Activated CD4-positive, alpha-beta T cell treated with anti-CD3 and anti-CD28 coated beads for 4 hours (primary cell): ENCODE measurements at regions not wholly inside any gene's neighbourhood (a gene's known extent, or its start where the extent isn't known, plus 50 kb on each side); places are given as distances from the start of the nearest gene placed in this dataset.
"Not testable (repeated sequence)": the region's sequence is repeated elsewhere in the genome, so short reads cannot be mapped to it uniquely, and the experiment has no call there.

Experiments used
- DNase-seq, 2 donors: peaks; one replicate each; pipeline ENCODE4 v3.0.0-alpha.2; 2020

GRCh38 chr7:81025360-81025759 lies 106.5 kb upstream of the SEMA3C start:
- DNase-seq: no peak

DNA sequence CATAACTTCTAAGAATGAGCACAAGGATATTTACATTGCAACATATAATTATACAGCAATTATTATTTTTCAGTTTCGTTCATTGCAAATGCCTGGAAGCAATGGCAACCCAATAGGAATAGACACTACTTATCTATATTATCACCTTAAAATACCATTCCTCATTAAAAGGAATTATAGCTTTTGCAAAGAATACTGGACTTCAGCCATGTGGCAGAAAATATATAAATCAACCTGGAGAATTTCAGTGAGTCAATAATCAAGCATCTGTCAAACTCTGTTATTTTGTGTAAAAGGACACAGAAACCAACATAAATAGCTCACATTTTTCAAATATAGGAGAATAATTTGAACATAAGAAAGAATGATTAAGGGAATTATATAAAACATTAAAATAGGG lies 96.1 kb upstream of the SEMA3C start:
- no peak for DNase-seq

- DNase-seq: no peak
These were observed 95.4 kb upstream of the SEMA3C start for GRCh38 chr7:81014266-81014665.

DNA sequence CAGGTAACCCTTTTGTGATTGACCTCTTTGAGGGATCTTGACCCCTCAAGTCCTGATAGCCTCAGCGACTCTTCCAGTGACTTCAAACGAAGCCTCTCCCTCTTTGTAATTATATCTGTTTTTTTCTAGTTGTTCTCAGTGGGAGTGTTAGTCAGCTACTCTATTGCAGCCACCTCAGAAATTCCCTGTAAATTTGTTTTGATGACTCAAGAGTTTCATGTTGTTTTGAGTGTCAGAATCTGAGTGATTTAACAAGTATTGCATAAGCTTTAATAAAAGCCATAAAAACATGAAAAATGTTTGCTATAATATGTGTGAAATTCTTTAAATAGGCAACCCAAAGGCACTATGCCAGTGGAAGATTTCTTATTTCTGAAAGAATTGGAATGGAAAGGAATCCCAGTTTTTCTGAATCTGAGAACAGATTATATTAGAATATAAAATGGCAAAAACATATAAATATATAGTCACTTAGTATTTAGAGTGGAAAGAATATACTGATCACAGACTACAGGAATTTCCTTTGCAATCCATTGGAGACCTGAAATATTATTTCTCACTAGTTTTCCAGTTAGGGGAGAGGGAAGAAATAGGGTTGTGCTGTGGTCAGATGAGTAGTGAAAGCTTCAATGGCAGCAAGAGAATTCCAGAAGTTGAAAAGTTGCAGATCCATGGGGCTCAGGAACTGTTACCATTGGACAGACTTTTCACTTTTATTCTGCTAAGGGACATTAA lies 94.4 kb upstream of the SEMA3C start:
- DNase-seq: no peak

DNA sequence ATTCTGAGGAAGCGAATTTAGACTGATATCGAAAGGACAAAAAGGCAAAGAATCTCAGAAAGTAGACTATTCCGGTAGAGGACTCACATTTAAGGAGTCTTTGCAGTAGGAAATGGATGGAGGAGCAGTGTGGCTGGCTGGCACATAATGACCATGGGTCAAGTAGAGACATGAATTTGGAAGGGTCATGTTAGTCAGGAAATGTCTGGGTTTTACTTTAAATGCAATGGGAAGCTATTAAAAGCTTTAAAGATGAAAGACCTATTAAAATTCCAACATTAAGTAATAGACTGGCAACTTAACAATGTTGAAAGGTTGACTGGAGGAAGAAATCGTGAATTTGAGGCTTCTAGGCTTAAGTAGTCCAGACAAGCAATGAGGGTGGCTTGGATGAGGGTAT lies 90.0 kb upstream of the SEMA3C start:
- DNase-seq: no peak

DNA sequence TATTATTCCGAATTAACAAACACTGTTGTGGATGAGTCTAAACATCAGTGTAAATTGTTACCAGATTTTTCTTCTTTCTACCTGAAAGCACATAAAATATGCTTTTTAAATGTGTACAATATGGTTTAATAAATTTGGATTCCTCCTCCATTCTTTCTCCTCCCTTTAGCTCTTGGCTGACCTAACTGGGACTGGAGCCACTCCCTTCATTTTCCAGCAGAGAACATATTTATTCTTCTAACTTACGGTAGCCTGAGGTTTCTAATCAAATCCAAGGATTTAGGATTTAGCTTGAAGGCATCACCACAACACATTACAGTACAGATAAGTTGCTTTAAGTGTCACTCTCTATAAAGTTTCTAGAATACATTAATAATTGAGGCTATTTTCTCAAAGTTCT lies 88.2 kb upstream of the SEMA3C start:
- no peak for DNase-seq

DNA sequence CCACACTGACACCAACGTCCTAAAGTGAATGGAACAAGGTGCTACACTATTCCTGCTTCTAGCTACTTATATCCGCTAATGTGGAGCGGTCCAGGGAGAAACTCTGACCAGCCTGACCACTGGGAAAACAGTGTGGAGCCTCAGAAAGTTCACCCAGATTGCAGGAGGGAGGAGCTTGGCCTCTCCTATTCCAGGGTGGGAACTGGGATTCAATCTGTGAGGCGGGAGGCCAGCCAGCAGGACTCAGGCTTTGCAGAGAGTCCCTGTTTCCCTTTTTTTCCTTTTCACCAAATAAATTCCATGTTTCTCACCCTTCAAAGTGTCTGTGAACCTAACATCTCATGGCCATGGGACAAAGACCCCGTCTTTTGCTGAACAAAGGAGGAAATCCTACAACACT lies 86.4 kb upstream of the SEMA3C start:
- no peak for DNase-seq

GRCh38 chr7:81004098-81004497 lies 85.2 kb upstream of the SEMA3C start:
- DNase-seq: no peak

DNA sequence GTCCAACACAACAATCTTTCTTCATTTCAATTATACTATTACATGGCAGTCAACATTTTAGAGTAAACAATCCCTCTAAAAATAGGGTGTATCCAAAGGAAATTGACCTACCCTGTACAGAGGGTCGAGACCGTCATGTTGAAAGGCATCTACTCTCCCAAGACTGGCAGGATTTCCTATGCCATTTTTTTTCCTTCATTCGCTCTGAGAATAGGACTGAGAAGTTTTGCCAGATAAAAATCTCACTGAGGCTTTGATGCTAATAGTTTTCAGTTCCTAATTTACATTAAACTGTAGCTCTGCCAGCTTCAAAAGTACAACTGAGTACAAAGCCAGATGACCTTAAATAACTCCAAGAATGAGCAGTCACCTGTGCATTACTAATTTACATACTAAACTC lies 84.5 kb upstream of the SEMA3C start:
- DNase-seq: no peak

DNA sequence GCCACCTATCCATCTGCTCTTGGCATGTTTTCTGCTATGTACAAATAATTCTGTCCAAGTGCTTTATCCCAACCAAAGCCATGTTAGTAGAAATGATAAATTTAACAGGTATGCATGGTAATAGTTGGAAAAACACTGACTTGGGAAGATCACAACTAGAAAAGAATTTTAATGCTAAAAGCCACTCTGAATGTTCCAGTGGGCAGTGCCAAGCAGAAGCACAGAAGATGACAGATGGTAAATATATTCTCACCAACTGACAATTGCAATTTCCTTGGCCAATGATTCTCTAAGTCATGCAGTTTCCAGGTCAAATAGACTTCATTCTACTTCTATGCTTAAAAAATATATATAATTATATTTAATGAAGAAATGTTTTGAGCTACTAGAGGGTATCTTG lies 83.6 kb upstream of the SEMA3C start:
- no peak for DNase-seq

GRCh38 chr7:80999771-81000170 lies 80.9 kb upstream of the SEMA3C start:
- no peak for DNase-seq

DNA sequence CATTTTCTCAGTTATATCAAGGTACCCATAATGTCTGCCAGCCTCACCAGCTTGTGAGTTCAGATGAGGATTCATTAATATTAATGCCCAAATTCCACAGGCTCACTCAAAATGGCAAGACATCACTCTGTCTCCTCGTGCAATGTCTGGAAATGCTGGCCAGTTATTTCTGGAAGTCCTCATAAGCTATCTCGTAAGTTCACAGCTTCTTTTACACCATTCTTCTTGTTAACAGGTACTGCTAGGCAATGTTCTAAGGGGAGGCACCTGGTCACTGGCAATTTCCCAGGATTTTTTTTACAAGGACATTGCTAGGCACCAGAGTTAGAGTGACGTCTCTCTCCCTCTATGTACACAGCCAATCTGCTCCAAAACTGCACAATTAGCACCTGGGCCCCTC lies 80.2 kb upstream of the SEMA3C start:
- DNase-seq: no peak

DNA sequence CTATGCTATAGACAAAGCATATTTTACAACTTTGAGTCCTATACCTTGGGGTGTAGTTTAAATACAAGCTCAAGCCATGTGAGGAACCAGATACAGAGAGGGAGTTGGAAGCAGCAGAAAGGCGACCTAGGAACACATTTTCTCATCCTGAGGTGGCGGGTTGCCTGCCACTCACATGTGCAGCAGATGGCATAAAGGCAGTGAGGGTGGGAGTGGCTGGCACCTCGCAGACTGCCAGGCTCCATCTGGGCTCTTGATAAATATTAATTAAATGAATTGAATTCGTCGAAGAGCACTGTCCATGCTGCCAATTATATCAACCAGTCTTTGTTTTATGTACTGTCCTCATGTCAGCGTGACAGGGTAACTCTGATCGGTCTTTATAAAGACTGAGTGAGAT lies 79.0 kb upstream of the SEMA3C start:
- DNase-seq: no peak

- DNase-seq: not testable (repeated sequence)
These were observed 77.4 kb upstream of the SEMA3C start for GRCh38 chr7:80996236-80996635.

DNA sequence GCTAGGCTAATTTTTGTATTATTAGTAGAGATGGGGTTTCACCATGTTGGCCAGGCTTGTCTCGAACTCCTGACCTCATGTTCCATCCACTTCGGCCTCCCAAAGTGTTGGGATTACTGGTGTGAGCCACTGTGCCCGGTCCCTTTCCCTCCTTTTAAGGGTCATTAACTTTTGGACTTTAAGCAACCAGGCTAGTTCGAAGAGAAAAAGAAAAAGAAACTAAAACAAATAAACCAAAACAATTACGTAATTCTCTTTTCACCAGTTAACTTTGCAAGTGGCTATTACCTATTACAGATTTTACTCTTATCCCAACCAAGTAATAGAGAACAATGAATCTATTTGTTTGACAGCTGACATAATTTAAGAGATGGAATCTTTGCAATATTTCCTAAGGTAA lies 72.8 kb upstream of the SEMA3C start:
- DNase-seq: no peak

- DNase-seq: no peak
These were observed 65.8 kb upstream of the SEMA3C start for GRCh38 chr7:80984619-80985018.

GRCh38 chr7:80981405-80981804 lies 62.6 kb upstream of the SEMA3C start:
- DNase-seq: no peak

- no peak for DNase-seq
These were observed 58.9 kb upstream of the SEMA3C start for GRCh38 chr7:80977751-80978150.

- DNase-seq: no peak
These were observed 55.8 kb upstream of the SEMA3C start for GRCh38 chr7:80974396-80975358.

GRCh38 chr7:80971225-80971624 lies 52.4 kb upstream of the SEMA3C start:
- no peak for DNase-seq
